ENCODE measurements at regions not wholly inside any gene's neighbourhood (a gene's known extent, or its start where the extent isn't known, plus 50 kb on each side); places are given as distances from the start of the nearest gene placed in this dataset.

DNA sequence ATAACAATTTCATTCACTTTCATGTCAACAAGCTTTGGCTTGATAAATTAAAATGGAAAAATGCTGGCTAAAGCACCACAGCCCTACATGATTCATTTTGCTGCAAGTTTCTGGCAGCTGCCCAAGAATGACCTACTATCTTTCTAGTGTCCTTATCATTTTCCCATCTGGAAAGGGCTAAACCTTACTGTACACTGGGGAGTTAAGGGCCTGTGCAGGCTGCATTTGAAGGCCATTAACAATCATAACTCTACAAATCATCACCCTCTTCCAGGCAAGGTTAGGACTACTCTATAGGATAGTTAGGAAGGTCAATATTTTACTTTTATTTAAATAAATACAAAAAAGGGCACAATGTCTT, 579.7 kb upstream of the ZNF608 start:
- TF ChIP-seq CTCF (IDR thresholded peaks at IDR 0.05), result no peak
- no peak for TF ChIP-seq POLR2AphosphoS5 (IDR thresholded peaks at IDR 0.05)

All from suprapubic skin (tissue), 3 donors.